ENCODE measurements at regions not wholly inside any gene's neighbourhood (a gene's known extent, or its start where the extent isn't known, plus 50 kb on each side); places are given as distances from the start of the nearest gene placed in this dataset.

DNA sequence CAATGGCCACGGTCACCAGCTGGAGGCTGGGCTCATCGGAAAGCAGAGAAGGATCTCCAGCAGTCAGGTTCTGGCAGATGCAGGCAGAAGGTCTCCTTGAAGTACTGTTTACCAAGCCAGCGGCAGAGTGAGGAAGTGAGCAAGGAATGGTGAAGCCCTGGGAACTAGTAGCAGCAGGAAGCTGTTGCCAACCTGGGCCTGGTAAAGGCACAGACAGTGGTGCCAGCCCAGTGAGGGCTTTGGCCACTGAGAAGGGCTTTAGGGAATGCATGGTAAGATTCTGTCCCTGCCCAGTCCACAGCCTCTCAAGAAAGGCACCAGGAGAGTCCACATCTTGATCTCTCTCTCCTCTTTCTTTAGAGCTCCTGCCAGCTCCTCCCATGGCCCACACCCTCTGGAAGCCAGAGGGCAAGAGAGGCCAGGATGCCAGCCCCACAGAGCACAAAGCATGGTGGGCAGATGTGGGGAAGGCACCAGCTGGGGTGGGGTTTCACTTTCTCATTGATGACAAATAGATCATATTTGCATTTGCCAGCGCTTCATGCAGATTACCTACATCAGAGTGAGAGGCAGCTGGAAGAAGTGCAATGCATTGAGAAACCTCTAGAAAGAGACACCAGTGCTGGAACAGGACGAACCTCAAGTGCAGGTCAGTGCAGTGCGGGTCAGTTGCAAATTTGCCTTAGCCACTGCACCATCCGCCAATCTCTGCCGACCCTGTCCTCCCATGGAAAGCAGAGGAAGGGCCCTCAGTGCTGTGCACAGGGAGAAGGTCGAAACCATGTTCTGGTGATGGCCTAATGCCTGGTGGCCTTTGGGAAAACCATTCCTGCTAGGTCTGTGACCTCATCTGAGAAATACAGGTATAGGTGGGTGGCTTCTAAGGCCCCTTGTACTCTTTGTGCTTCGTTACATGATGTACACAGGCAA lies 667.8 kb upstream of the MKI67 start:
- no peak overlapping the region for H3K4me3 ChIP-seq (ENCODE audit: low read depth, low read length)
- no peaks in the 10 kb centered on the region for H3K36me3 ChIP-seq (ENCODE audit: control insufficient read depth, insufficient read depth, low read length)

DNA sequence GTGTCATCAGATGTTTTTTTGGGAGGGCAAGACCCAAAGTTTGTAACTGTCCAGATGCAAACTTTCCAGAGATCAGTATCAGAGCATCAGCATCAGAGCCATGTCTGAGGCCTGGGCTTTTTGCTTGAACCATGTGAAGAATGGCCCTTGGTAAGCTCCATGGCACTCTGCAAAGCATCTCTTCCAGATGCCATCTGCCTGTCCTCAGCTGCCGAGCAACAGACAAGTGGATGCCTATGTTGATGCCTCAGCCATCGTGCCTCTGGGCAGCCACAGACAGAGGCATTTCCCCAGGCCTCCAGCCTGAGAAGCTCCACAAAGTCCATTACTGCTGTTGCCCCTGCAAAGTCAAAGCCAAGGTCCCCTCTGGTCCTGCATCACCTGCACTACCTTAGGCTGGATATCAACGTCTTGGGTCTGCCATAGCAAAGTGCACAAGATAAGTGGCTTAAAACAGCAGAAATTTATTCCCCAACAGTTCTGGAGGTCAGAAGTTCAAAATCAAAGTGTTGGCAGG lies 670.2 kb upstream of the MKI67 start:
- Histone ChIP-seq H3K36me3 (ENCODE audit: control insufficient read depth, insufficient read depth, low read length) (no peaks in the 10 kb centered on the region), H3K9me3 (ENCODE audit: control insufficient read depth, low read length) (no peaks in the 10 kb centered on the region), H3K79me2 (no peaks in the 10 kb centered on the region), H3K27me3 (ENCODE audit: control insufficient read depth, insufficient read depth, low read length) (no peaks in the 10 kb centered on the region), H3K9ac (no peak overlapping the region), H3K27ac (no peak overlapping the region), H2AFZ (no peak overlapping the region), H3K4me2 (ENCODE audit: low read length) (no peak overlapping the region), H3K4me3 (ENCODE audit: low read depth, low read length) (no peak overlapping the region), H3K4me1 (no peaks in the 10 kb centered on the region)
- TF ChIP-seq, protein P1, sequence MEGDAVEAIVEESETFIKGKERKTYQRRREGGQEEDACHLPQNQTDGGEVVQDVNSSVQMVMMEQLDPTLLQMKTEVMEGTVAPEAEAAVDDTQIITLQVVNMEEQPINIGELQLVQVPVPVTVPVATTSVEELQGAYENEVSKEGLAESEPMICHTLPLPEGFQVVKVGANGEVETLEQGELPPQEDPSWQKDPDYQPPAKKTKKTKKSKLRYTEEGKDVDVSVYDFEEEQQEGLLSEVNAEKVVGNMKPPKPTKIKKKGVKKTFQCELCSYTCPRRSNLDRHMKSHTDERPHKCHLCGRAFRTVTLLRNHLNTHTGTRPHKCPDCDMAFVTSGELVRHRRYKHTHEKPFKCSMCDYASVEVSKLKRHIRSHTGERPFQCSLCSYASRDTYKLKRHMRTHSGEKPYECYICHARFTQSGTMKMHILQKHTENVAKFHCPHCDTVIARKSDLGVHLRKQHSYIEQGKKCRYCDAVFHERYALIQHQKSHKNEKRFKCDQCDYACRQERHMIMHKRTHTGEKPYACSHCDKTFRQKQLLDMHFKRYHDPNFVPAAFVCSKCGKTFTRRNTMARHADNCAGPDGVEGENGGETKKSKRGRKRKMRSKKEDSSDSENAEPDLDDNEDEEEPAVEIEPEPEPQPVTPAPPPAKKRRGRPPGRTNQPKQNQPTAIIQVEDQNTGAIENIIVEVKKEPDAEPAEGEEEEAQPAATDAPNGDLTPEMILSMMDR (IDR thresholded peaks at IDR 0.05), result no peak

More for the DNA sequence above, 667.8 kb upstream of the MKI67 start:
- TF ChIP-seq, protein P1 (IDR thresholded peaks at IDR 0.05), result no peak
- Histone ChIP-seq H3K9ac (no peak overlapping the region), H2AFZ (no peak overlapping the region), H3K4me1 (no peaks in the 10 kb centered on the region), H3K4me2 (ENCODE audit: low read length) (no peak overlapping the region), H3K79me2 (no peaks in the 10 kb centered on the region), H3K27me3 (ENCODE audit: control insufficient read depth, insufficient read depth, low read length) (no peaks in the 10 kb centered on the region), H3K9me3 (ENCODE audit: control insufficient read depth, low read length) (no peaks in the 10 kb centered on the region), H3K27ac (no peak overlapping the region)

DNA sequence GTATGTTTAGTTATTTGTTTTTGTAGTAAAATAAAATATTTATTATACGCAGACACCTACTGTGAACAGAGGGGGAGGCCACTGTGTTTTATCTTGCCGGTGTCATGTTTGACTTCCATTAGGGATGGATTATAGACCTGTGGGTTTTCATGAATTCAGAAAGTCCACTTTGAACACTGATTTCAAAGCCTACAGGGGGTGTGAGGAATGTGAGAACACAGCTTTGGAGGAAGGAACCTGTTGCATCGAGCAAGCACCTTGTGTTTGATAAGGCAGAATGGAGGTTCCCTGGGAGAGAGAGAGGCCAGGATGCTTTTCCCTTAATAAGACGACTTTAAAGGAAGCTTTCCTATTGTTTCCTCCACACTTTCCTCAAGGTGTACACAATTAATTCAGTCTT lies 665.0 kb upstream of the MGMT start:
- H2AFZ ChIP-seq, result no peak overlapping the region
- no peak overlapping the region for H3K9ac ChIP-seq
- no peaks in the 10 kb centered on the region for H3K9me3 ChIP-seq (ENCODE audit: control insufficient read depth, low read length)
- H3K79me2 ChIP-seq, result no peaks in the 10 kb centered on the region
- TF ChIP-seq, protein P1 (IDR thresholded peaks at IDR 0.05), result no peak
- H3K36me3 ChIP-seq (ENCODE audit: control insufficient read depth, insufficient read depth, low read length), result no peaks in the 10 kb centered on the region
- H3K27me3 ChIP-seq (ENCODE audit: control insufficient read depth, insufficient read depth, low read length), result no peaks in the 10 kb centered on the region
- H3K4me2 ChIP-seq (ENCODE audit: low read length), result no peak overlapping the region
- no peak overlapping the region for H3K4me3 ChIP-seq (ENCODE audit: low read depth, low read length)
- H3K4me1 ChIP-seq, result no peaks in the 10 kb centered on the region
- H3K27ac ChIP-seq, result no peak overlapping the region

DNA sequence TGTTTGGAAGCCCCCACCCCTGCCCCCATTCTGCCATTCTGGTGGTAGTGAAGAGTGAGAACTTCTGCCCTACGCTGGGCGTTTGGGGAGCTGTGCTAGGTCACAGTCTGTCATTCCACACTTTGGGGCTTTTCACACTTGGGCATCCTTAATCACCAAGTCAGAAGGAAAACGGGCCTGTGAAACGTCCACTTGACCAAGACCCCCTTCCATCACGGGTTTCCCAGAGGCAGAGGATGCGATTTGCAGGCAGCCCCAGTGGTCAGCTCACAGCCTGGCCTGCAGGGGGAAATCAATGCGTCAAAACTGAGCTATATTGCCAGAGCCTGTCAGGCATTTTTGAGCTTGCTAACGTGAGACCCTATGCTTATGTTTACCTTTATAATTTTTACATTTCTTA lies 663.3 kb upstream of the MGMT start:
- H3K27me3 ChIP-seq (ENCODE audit: control insufficient read depth, insufficient read depth, low read length), result no peaks in the 10 kb centered on the region
- no peaks in the 10 kb centered on the region for H3K9me3 ChIP-seq (ENCODE audit: control insufficient read depth, low read length)
- H3K27ac ChIP-seq, result no peak overlapping the region
- H3K4me2 ChIP-seq (ENCODE audit: low read length), result no peak overlapping the region
- H3K4me1 ChIP-seq, result no peaks in the 10 kb centered on the region
- H3K9ac ChIP-seq, result no peak overlapping the region
- H3K4me3 ChIP-seq (ENCODE audit: low read depth, low read length), result no peak overlapping the region
- H2AFZ ChIP-seq, result no peak overlapping the region
- H3K36me3 ChIP-seq (ENCODE audit: control insufficient read depth, insufficient read depth, low read length), result no peaks in the 10 kb centered on the region
- TF ChIP-seq, protein P1 (IDR thresholded peaks at IDR 0.05), result no peak
- H3K79me2 ChIP-seq, result no peaks in the 10 kb centered on the region

Measured in parathyroid adenoma (tissue), 2 donors.